ENCODE measurements at regions not wholly inside any gene's neighbourhood (a gene's known extent, or its start where the extent isn't known, plus 50 kb on each side); places are given as distances from the start of the nearest gene placed in this dataset.

GRCh38 chr7:149673006-149673405 lies 100.4 kb downstream of the ZNF467 start:
- no peaks in the 10 kb centered on the region for H3K9me1 ChIP-seq (ENCODE audit: control insufficient read depth, extremely low read depth, insufficient read depth, low read length)
- dilution Hi-C loops (cut with MboI; ENCODE audit: extremely low pct_ligation_motif_present, low sequenced_read_pairs), result no loop called here
- peaks cover 6% of the 10 kb centered on the region for H3K27me3 ChIP-seq (ENCODE audit: control insufficient read depth, extremely low read depth, insufficient read depth, low read length)
- no peaks in the 10 kb centered on the region for H3K79me2 ChIP-seq (ENCODE audit: control insufficient read depth, insufficient read depth, low read length)
- TF ChIP-seq EZH2 (IDR thresholded peaks at IDR 0.05; ENCODE audit: low read length), result no peak
- TF ChIP-seq CTCF (optimal IDR thresholded peaks at IDR 0.05 in 1 of 3, IDR thresholded peaks at IDR 0.05 in 1 of 3, conservative IDR thresholded peaks at IDR 0.05 in 1 of 3; ENCODE audit: extremely low read depth in 1 of 3, insufficient read depth in 2 of 3, low read length in 3 of 3), result no peak
- no peak overlapping the region for H3K27ac ChIP-seq (ENCODE audit: control insufficient read depth, insufficient read depth, low read length)
- no peaks in the 10 kb centered on the region for H3K36me3 ChIP-seq (ENCODE audit: control insufficient read depth in 2 of 2, extremely low read depth in 1 of 2, insufficient read depth in 2 of 2, low read length in 2 of 2)
- no peaks in the 10 kb centered on the region for H3K9me3 ChIP-seq (ENCODE audit: control insufficient read depth, low read depth, low read length)
- no peak overlapping the region for H3K4me3 ChIP-seq (ENCODE audit: control insufficient read depth in 2 of 3, extremely low read depth in 1 of 3, insufficient read depth in 2 of 3, low read depth in 1 of 3, low read length in 3 of 3)
- no peak for DNase-seq (ENCODE audit: low read depth, low spot score)
- no peak overlapping the region for H2AFZ ChIP-seq (ENCODE audit: control insufficient read depth, low read length)
- no peak overlapping the region for H3K4me2 ChIP-seq (ENCODE audit: control insufficient read depth, extremely low read depth, insufficient read depth, low read depth, low read length)
- no peak overlapping the region for H3K9ac ChIP-seq (ENCODE audit: control insufficient read depth, extremely low read depth, insufficient read depth, low read length)
- H4K20me1 ChIP-seq (ENCODE audit: control insufficient read depth, extremely low read depth, insufficient read depth, low read length), result no peaks in the 10 kb centered on the region
- no peaks in the 10 kb centered on the region for H3K4me1 ChIP-seq (ENCODE audit: control insufficient read depth, extremely low read depth, insufficient read depth, low read length)
- FAIRE-seq, result no peak

- Histone ChIP-seq H3K9ac (ENCODE audit: control insufficient read depth, extremely low read depth, insufficient read depth, low read length) (no peak overlapping the region), H3K4me2 (ENCODE audit: control insufficient read depth, extremely low read depth, insufficient read depth, low read depth, low read length) (no peak overlapping the region), H4K20me1 (ENCODE audit: control insufficient read depth, extremely low read depth, insufficient read depth, low read length) (no peaks in the 10 kb centered on the region), H3K9me1 (ENCODE audit: control insufficient read depth, extremely low read depth, insufficient read depth, low read length) (no peaks in the 10 kb centered on the region), H3K4me1 (ENCODE audit: control insufficient read depth, extremely low read depth, insufficient read depth, low read length) (no peaks in the 10 kb centered on the region), H3K79me2 (ENCODE audit: control insufficient read depth, insufficient read depth, low read length) (no peaks in the 10 kb centered on the region), H3K36me3 (ENCODE audit: control insufficient read depth in 2 of 2, extremely low read depth in 1 of 2, insufficient read depth in 2 of 2, low read length in 2 of 2) (no peaks in the 10 kb centered on the region), H3K9me3 (ENCODE audit: control insufficient read depth, low read depth, low read length) (no peaks in the 10 kb centered on the region), H2AFZ (ENCODE audit: control insufficient read depth, low read length) (no peak overlapping the region), H3K4me3 (ENCODE audit: control insufficient read depth in 2 of 3, extremely low read depth in 1 of 3, insufficient read depth in 2 of 3, low read depth in 1 of 3, low read length in 3 of 3) (no peak overlapping the region), H3K27me3 (ENCODE audit: control insufficient read depth, extremely low read depth, insufficient read depth, low read length) (peaks cover 10% of the 10 kb centered on the region), H3K27ac (ENCODE audit: control insufficient read depth, insufficient read depth, low read length) (no peak overlapping the region)
- dilution Hi-C loops (cut with MboI; ENCODE audit: extremely low pct_ligation_motif_present, low sequenced_read_pairs), result no loop called here
- DNase-seq (ENCODE audit: low read depth, low spot score) (no peak), FAIRE-seq (no peak)
- TF ChIP-seq EZH2 (IDR thresholded peaks at IDR 0.05; ENCODE audit: low read length) (no peak), CTCF (optimal IDR thresholded peaks at IDR 0.05 in 1 of 3, IDR thresholded peaks at IDR 0.05 in 1 of 3, conservative IDR thresholded peaks at IDR 0.05 in 1 of 3; ENCODE audit: extremely low read depth in 1 of 3, insufficient read depth in 2 of 3, low read length in 3 of 3) (no peak)
These were observed 103.1 kb downstream of the ZNF467 start for GRCh38 chr7:149670288-149670687.
